ENCODE measurements at regions not wholly inside any gene's neighbourhood (a gene's known extent, or its start where the extent isn't known, plus 50 kb on each side); places are given as distances from the start of the nearest gene placed in this dataset.

DNA sequence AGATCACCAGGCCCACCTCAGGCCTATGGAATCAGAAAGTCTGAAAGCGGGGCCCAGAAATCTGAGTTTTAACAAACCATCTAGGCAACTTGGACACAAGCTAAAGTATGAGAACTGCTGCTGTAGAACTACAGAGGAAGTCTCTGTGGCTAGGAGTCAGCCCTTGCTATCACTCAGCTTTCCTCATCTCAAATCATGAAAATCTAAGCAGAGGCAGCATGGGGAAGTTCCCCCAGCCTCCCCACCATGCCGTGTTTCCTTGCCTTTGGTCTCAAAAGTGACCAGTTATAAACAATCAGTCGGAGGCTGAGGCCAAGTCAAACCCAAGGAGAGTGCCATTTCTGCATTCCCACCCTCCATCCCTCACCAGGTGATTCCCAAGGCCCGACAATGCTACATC lies 404.7 kb downstream of the BCL11A start:
- no peak for DNase-seq

DNA sequence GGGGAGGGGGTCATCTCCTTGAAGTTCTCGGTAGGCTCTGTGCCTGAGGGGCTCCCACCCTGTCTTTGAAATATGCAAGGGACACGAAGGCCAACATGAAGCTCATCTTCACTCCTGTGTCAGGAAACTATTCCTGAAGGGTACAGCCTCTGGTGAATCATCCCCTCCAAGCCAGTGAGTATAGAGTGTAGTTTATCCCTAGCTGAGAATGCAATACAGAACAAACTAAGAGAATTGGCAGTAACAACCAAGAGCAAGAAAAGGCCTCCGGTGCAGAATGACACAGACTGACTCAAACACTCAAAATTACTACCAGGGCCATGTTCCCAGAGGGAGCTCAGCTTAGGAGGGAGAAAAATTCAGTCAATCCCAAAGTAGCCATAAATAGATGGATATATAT lies 413.3 kb downstream of the BCL11A start:
- DNase-seq: no peak

DNA sequence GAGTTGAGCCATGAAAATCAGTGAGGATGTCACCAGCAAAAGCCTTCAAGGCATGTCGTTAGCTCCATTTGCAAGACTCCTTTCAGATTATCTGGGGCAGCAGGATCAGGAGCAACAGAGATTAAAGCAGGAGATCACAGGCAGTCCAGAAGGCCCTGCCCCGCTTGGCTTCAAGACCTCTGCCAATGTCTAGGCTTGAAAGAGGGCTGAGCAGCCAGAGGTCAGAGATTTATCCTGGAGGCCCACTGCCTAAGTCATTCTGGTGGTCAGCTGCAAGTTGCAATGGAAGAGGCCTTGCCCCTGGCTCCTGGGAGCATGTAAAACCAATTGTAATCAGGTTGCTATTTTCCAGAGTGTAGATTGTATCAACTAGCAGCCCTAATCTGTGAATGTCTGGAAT lies 416.5 kb downstream of the BCL11A start:
- no peak for DNase-seq

DNA sequence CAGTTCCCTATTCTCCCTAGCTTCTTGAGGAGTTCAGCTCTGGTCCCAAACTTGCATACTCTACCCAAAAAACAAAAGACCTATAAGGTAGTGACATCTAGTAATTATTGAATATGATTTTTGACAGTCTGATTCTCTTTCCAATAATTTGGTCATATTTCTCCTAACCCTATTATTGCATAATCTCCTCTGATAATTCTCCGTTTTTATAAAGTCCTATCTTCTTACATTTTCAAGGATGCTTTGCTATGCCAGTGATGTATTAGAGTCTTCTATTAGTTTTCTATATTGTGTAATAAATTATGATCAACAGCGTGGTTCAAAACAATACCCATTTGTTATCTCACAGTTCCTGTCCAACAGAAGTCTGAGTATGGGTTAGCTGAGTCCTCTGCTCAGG lies 426.3 kb downstream of the BCL11A start:
- DNase-seq: no peak

DNA sequence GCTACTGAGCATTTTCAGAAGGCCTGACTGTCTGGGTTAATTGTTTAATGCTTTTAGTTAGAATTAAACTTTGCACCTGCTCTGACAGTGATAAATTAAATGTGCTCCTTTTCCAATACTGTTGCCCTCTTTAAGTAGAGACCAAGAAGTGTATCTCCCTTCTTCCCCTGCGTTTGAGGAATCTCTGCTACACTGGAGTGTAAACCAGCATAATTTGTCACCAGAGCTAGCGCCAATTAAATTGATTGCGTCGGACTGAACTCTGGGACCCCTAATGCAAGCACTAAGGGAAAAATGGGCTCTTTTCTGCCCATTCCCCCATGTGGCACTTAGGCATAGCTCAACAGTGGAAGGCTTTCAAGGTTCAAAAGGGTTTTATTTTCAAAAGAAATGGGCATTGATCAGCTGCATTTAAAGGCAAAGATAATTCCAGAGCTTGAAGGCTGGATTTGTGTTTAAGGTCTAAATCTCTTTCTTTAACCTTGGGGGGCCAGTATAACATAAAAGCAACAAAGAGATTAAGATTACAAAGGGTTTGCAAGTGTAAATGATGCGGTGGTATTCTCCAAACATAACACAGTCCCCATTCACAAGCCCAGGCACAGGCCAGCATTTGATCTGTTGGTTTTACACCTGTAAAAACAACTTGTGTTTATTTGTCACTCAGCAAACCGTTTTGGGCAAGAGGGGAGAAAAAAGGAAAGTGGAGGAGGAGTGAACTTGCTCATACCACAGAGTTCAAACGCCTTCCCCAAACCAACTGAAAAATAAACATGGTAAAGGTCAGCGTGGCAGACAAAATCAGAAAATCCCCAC lies 427.6 kb downstream of the BCL11A start:
- DNase-seq: no peak

DNA sequence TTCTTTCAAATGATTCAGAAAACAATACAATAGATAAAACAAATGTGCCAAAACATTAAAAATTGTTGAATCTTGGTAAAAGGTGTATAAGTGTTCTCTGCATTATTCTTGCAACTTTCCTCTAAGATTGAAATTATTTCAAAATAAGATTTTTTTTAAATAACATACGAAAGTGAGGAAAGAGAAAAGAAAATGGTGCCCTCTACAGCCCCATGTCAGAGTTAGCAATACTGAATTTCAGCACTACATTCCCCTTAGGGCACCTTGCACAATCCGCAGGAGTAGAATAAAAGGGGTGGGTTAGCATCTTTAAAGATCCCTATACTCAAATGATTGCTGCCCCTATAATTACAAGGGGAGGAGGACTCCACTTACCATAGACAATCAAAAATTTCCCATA lies 433.7 kb downstream of the BCL11A start:
- DNase-seq: no peak

DNA sequence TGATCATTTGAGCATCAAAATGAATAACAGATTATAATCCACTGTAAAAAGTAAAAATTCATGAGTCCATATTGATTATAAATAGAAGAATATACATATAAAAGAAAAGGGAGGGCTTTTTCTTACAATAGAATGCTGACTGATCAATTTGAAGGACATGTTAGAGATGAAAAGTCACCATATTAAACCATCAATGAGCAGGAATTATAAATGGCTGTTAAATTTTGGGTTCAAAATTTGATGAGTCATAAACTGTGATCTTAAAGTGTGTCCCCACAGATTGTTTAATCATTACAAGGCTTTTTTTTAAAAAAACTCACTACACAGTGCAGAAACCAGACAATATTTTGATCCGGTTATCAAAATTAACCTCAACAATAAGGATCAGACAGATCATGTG lies 434.5 kb downstream of the BCL11A start:
- no peak for DNase-seq

DNA sequence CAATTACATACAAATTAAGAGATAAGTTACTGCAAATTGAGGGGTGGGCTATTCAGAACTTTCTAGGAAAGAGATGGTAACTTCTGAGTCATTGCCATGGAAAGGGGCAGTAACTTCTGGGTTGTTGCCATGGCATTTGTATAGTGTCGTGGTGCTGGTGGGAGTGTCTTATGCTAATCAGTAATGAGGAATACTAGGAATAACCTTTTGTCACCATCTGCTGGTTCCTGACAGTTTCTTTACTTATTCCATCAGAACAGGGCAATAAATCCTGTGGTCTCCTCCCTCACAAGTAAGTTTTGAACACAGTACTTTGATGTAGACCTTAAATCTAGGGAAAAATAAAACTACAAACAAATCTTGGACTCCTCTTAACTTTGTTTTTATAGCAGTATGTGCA lies 435.4 kb downstream of the BCL11A start:
- DNase-seq: no peak

DNA sequence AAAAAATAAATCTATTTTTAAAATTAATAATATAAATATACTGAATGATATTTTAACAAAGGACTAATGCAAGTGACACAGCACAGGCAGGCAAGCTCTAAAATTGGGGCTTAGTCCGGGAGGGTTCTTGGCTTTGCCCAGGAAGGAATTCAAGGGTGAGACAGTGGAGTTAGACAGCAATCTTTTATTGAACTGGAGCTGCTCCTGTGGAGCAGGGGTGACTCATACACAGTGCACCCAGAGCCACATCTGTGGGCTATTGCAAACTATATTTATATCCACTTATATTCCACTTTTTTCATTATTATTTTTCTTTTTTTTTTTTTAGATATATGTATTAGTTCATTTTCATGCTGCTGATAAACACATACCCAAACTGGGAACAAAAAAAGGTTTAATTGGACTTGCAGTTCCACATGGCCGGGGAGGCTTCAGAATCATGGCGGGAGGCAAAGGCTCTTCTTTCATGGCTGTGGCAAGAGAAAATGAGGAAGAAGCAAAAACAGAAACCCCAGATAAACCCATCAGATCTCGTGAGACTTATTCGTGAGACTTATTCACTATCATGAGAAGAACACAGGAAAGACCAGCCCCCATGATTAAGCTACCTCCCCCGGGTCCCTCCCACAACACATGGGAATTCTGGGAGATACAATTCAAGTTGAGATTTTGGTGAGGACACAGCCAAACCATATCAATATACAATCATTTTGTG lies 437.1 kb downstream of the BCL11A start:
- DNase-seq: no peak

DNA sequence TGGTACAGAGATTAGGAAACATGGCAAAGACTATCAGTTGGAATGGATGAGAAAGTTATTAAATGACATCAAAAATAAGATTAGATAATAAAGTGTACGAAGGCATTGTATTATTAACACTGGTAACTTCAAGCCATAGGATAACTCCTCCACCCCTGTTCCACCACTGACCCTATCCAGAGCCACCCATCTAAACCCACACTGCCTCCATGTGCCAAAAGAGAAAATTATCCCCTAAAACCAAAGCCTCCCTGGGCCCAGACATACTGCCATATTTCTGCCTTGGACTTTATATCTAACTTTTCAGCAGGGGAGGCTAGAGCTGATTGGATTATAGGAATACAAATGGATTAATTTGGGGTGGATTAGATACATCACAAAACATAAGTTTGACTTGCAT lies 443.7 kb downstream of the BCL11A start:
- DNase-seq: no peak

DNA sequence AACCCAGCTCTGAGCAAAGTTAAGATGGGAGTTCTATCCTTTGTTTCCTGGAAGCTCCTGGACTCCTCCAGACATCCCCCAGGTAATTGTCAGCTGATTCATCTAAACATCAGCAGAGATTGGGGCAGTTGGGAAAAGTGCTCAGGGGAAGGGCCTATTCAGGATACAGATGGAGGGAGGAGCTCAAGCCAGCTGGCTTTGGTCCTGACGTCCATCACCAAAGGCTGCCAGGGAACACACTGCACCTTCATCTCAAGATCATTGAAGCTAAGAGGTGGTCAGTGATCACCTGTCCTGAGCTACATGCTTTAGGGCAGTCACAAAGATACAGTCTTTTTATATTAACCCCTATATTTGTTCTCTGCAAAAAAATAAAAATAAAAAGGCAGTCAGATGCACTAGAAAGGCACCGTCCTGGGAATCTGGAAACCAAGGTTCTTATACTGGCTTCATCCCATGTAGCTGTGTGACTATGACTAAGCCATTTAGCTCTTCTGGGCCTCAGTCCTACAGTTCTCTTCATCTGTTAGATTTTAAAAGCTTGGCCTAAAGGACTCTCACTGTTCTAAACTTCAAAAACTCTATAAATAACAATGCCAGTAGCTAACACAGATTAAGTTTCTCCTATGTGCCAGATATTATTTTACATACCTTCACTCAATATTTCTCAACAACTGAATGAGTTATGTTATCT lies 446.5 kb downstream of the BCL11A start:
- DNase-seq: no peak

DNA sequence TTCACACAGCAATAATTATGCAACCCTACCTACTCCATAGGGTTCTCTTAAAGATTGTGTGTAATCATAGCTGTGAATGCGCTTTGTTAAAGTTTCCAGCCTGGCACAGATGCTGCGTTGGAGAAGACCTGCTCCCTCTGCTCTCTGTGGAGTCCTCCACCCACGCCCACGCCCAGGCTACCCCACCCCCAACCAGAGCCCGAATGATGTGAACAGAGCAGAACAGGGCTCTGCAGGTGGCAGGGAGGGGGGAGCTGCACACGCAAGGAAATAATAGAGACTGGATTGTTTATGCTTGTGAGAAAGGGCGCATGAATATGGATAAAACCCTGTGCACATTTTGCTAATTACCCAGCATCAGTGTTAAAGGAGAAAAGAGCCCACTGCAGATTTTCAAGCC lies 447.5 kb downstream of the BCL11A start:
- DNase-seq: no peak

DNA sequence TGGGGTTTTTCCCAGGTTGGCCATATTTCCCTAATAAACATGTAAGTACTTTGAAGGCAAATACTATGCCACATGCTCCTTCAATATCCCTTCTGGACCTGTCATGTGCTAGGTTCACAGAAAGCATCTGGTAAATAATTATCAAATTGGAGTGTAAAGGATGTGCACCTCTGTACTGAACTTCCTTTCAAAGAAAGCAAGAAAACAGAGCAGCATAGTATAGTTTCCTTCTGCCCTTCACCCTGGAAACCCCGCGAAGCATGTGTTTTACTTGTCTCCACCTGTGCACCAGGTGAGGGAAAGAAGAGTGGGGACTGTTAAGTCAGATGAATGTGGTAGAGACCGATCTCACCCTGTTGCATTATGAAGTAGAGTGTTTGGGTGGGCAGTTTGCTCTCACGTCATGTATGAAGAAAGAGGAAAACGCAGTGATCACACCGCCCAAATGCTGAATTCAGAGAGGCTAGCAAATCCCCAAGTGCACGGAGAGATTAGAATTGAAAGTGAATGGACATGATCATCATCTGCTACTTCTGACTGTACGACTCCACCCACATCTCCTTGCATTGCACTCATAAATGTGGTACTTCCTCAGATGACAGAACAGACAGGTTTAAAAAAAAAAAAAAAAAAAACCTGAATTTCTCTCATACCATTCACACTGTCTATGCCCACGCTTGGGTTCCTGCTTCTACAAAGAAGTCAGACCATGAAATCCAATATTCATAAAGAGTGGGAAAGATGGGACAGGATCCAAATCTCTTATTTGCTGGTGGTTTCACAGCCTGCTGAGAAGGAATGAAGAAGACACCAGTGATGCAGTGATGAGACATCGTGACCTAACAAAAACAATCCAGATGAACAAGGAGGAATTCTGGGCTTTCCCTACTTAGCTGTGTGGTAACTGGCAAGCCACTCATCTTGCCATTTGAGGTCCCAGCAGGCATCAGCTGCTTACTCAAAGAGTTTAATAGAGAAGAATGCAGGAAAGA lies 448.6 kb downstream of the BCL11A start:
- DNase-seq: no peak

DNA sequence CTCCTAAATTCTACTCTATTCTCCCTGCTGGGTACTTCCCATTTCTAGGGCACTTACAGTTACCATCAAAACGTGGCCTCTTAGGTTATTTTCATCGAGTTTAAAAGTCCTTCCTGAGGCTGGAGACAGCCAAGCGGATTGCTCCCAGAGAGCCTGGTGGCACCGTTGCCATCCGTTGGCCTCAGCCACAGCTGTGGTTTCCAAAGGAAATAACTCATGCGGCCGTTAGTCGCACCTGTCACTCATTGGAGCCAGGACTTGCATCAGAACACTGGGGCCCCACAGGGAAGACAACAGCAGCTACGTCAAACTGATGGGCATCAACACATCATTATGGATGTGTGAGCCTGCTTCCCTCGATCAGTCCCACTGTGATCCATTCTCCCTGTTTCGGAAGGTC lies 453.4 kb downstream of the BCL11A start:
- no peak for DNase-seq

DNA sequence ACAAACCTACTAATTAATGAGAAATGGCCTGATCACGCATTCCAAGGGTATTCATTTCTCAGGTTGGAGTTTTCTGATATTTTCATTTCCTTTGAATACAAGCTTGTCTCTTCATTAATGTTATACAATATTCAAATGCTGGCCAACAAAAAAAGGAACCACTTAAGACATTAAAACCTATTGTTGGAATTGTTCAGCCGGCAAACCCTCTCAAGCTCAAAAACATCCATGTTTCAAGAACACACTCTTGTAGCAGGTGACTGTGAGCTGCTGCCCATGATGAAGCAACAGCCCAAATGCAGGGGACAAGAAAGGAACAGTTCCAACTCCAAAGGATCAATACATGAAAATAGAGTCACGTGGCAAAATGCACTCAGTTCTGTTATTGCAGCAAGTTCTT lies 454.5 kb downstream of the BCL11A start:
- no peak for DNase-seq

DNA sequence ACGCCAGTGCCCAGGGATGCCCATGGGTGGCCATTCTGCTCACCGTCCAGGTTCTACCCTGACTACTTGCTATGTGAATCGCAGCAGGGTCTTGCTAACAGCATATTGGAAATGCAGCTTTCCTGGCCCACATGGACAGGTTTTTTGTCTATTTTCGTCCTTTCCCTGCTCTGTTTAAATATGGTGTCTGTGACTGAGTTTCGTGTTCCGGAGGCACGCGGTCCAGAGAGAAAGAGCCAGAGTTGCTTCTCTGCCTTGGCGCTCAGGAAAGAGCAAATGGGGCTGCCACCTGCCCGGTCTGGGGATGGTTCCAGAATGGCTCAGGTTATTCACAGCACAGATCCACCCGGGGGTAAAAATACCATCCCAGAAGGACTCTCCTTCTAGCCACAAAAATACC lies 456.2 kb downstream of the BCL11A start:
- no peak for DNase-seq

DNA sequence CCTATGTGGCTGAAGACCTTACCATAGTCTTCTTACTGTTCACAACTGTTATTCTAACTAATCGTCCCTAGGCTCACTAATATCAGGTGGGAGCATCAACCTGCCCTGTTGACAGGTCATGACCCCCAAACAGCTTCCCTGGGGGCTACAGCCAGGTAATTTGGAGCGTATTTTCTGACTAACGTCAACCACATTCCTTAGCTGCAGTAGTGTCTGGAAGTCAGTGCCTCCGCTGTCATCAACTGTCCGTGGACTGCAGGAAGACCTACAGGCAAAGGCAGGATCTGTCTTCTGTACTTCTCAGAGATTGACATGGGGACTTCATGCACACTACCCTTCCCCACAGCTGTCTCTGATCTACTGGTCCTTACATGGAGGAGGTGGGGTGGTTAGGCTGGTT lies 456.9 kb downstream of the BCL11A start:
- DNase-seq: no peak

DNA sequence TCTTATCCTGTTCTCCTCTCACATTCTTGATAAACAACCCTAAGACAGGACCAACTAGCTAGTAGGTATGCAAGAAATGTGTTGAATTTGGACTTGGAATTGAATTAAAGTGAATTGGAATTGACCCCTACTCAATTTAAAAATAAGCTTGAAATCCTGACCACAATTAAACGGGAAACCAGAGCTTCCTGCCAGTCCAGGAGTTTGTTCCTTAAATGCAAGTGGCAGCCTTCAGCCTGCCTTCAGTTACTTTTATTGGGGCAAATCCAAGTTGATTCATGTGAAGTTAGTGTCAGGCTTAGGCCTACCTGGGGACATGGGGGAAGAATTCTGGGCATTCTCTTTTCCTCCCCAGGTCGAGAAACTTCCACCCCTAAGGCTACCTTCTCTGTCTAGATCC lies 457.6 kb downstream of the BCL11A start:
- DNase-seq: no peak

DNA sequence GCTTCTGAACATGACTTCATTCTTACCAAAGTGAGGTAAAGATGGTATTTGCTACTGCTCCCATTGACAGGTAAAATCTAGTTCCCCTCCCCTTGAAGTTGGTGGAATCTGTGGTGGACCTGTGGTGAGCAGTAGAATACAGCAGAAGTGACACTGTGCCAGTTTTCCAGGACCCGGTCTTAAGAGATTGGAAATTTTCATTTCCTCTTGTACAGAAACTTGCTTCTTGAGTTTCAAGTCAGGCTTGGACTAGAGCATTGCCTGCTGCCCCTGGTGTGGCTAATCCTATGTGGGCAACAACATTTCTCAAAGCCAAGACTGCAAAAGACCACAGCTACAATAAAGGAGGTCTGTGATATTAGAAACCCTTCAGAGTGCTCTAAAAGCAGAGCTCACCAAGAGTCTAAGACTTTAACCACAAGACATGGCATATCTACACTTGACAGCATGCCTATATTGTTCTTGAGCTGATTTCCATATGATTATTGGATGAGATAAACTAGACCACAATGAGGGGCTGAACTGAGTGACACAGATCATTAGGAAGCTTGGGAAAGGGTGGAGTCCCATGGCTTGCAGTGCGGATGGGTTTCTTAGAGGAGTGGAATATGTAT lies 458.1 kb downstream of the BCL11A start:
- DNase-seq: no peak

DNA sequence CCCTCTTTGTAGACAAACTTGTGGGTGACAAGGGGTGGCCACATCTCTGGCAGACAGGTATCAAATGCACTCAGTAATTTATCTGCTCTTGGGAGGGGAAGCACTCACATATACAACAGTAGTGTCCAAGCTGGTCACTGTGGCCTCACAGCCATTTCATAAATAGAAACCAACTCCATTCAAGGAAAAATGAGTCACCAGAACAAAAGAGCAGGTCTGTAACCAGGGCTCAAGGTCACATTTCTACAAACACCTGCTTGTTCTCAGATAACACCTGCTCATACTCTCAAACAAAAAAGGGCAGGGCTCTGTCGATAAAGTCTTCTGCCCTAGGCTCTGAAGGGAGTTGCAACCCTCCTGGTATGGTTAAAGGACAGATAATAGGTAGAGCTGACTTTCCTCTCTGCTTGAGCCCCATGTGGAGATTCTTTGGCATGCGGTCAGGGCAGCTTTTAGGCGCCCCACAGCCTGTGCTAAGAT lies 459.0 kb downstream of the BCL11A start:
- no peak for DNase-seq

DNA sequence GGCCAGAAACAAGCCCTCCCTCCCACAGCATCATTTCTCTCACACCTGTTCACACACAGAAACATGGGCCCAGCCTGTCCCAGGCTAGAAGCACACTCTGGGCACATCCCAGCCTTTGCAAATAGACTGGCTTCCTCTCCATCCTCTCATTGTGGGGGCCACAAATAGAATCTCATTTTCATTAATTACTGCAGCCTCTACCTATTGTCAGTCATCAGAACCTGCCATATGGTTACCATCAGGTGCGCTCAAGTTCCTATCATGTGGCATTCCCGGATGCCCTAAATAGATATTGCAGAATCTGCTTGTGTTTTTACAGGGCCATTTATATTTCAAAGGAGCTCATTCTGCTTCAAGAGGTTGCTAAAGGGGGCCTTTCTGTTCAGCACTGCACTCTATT lies 460.7 kb downstream of the BCL11A start:
- no peak for DNase-seq

DNA sequence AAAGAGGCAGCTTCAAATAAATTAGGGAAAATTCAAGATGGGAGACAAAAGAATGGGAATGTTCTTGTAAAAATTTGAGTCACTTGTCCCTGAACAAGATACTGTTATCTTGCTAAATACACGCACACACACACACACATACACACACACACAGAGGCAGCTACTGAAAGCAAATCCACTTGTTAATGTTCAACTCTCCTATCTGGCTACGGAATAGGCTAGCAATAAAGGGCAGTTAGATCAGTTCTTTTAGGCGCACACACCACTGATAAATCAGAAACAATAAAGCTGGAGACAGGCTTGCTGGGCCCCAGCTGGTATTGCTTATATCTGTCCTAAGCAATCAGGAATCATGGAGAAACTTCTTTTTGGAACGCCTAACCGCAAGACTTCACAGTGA lies 461.6 kb downstream of the BCL11A start:
- no peak for DNase-seq
